OCI-LY7 (cell line): ENCODE measurements at regions not wholly inside any gene's neighbourhood (a gene's known extent, or its start where the extent isn't known, plus 50 kb on each side); places are given as distances from the start of the nearest gene placed in this dataset.

Experiments used
- BruUV-seq: library from RNA; stranded (reverse); fragments of 400-500 nt; replicated peaks from 2 replicates; lab custom pipeline; 2021; lab: Mats Ljungman, UMichigan
- CTCF ChIA-PET: fragments of 300-600 bp; sonication (Branson Sonifier 250); formaldehyde crosslinking; loops from one replicate; lab custom pipeline; 2022; ENCODE audit warnings: antibody characterized with exemption; ENCODE audit not compliant: unreplicated experiment; lab: Charles Lee
- POLR2A ChIA-PET: fragments of 300-600 bp; sonication (Branson Sonifier 250); formaldehyde crosslinking; loops from one replicate; lab custom pipeline; 2022; ENCODE audit warnings: antibody characterized with exemption; lab: Charles Lee
- DNase-seq: peaks from one replicate; pipeline ENCODE4 v3.0.0-alpha.2; 2015; ENCODE audit warnings: low spot score
- H2AFZ ChIP-seq: fragments of 200-600 bp; sonication (generic), shearing (Covaris generic); 2 replicates; pipeline ENCODE4 v1.6.1; 2014; ENCODE audit warnings: mild to moderate bottlenecking, antibody characterized with exemption, low read length, moderate library complexity
- H3K27ac ChIP-seq: fragments of 200-600 bp; sonication (generic); 2 replicates; pipeline ENCODE4 v1.5.1; 2014; ENCODE audit warnings: mixed run types, low read depth, mild to moderate bottlenecking, moderate library complexity, low read length, inconsistent platforms; ENCODE audit not compliant: poor library complexity, severe bottlenecking
- H3K36me3 ChIP-seq: fragments of 200-600 bp; sonication (generic); 2 replicates; pipeline ENCODE4 v1.6.1; 2014; ENCODE audit warnings: mild to moderate bottlenecking, antibody characterized with exemption, low read length, moderate library complexity, mixed read lengths; ENCODE audit not compliant: insufficient read depth
- H3K4me1 ChIP-seq: fragments of 200-600 bp; sonication (generic); 2 replicates; pipeline ENCODE4 v1.5.1; 2014; ENCODE audit warnings: mild to moderate bottlenecking, low read length; ENCODE audit not compliant: insufficient read depth, poor library complexity, severe bottlenecking
- H3K4me2 ChIP-seq: fragments of 200-600 bp; sonication (generic); 2 replicates; pipeline ENCODE4 v1.6.1; 2014; ENCODE audit warnings: mild to moderate bottlenecking, low read length
- H3K4me3 ChIP-seq: fragments of 200-600 bp; sonication (generic); 2 replicates; pipeline ENCODE4 v1.5.1; 2014; ENCODE audit warnings: mild to moderate bottlenecking, low read depth, low read length; ENCODE audit not compliant: poor library complexity, severe bottlenecking
- H3K79me2 ChIP-seq: fragments of 200-600 bp; sonication (generic); 2 replicates; pipeline ENCODE4 v1.6.1; 2016; ENCODE audit warnings: low read depth, mild to moderate bottlenecking, low read length, moderate library complexity, mixed read lengths; ENCODE audit not compliant: insufficient read depth
- H3K9me2 ChIP-seq: fragments of 200-600 bp; sonication (generic); 2 replicates; pipeline ENCODE4 v1.6.1; 2016; ENCODE audit warnings: mild to moderate bottlenecking, low read length, mixed read lengths; ENCODE audit not compliant: insufficient read depth
- H3K9me3 ChIP-seq: fragments of 200-600 bp; sonication (generic); 2 replicates; pipeline ENCODE4 v1.6.1; 2014; ENCODE audit warnings: mild to moderate bottlenecking, mixed run types, low read length, mixed read lengths
- H4K20me1 ChIP-seq: fragments of 200-600 bp; sonication (generic); 2 replicates; pipeline ENCODE4 v1.6.1; 2014; ENCODE audit warnings: mild to moderate bottlenecking, antibody characterized with exemption, low read length, moderate library complexity, mixed read lengths; ENCODE audit not compliant: insufficient read depth
- EZH2phosphoT487 ChIP-seq: fragments of 200-600 bp; sonication (generic); IDR thresholded peaks from 2 replicates; pipeline ENCODE4 v1.6.1; 2018; ENCODE audit warnings: low read depth, borderline replicate concordance, mild to moderate bottlenecking, mixed run types, antibody characterized with exemption, low read length, moderate library complexity, mixed read lengths
- intact Hi-C: fragments of 100-400 bp; cut with micrococcal nuclease; formaldehyde crosslinking; loops from one replicate; pipeline ENCODE4 v1.10.0; 2022; ENCODE audit not compliant: unreplicated experiment
- TF ChIP-seq, protein P1 (sequence below): fragments of 200-600 bp; sonication (generic); conservative IDR thresholded peaks from 2 replicates; pipeline ENCODE4 v1.5.1; 2014; ENCODE audit warnings: mild to moderate bottlenecking, antibody characterized with exemption, low read length, moderate library complexity, mixed read lengths

GRCh38 chr4:85177092-85177491 is 210.6 kb upstream of the WDFY3 start:
- Histone ChIP-seq H3K27ac (no peak overlapping the region), H2AFZ (no peak overlapping the region), H4K20me1 (no peaks in the 10 kb centered on the region), H3K9me3 (no peaks in the 10 kb centered on the region), H3K36me3 (no peaks in the 10 kb centered on the region), H3K9me2 (no peaks in the 10 kb centered on the region), H3K4me3 (no peak overlapping the region), H3K4me1 (no peaks in the 10 kb centered on the region), H3K79me2 (no peaks in the 10 kb centered on the region), H3K4me2 (no peak overlapping the region)
- ChIA-PET POLR2A (interaction anchor here (1.2 kb wide), 1 partner anchor 40 kb away, joined by 3 read pairs; no protein-coding TSS in a partner anchor), CTCF (no interaction called here)
- DNase-seq, result no peak
- no peak for TF ChIP-seq EZH2phosphoT487
- intact Hi-C loops, result no loop called here
- BruUV-seq, result no TSS peak

GRCh38 chr4:85177679-85178078 is 211.2 kb upstream of the WDFY3 start:
- H3K27ac ChIP-seq, result no peak overlapping the region
- no TSS peak for BruUV-seq
- POLR2A ChIA-PET, result interaction anchor here (1.2 kb wide), 1 partner anchor 40 kb away, joined by 3 read pairs; no protein-coding TSS in a partner anchor

DNA sequence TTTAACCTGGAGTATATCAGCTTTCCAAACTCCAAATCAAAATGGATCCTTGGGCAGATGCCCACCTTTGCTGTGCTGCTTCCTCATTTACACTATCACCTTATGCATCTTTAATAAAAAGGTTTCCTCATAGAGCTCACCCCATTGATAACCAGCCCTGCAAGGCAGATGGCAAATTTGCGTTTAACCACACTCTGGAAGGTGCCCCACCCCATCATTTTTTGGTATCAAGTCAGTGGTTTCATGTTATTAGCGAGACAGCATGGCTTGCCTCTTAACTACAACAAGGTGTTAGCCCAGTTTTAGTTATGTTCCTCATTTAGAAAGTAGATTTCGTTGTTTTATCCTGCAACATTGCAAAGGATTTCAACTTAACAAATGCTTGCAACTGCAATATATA is 214.0 kb upstream of the WDFY3 start:
- H3K27ac ChIP-seq, result no peak overlapping the region
- no peak overlapping the region for H3K4me3 ChIP-seq
- TF ChIP-seq, protein P1, sequence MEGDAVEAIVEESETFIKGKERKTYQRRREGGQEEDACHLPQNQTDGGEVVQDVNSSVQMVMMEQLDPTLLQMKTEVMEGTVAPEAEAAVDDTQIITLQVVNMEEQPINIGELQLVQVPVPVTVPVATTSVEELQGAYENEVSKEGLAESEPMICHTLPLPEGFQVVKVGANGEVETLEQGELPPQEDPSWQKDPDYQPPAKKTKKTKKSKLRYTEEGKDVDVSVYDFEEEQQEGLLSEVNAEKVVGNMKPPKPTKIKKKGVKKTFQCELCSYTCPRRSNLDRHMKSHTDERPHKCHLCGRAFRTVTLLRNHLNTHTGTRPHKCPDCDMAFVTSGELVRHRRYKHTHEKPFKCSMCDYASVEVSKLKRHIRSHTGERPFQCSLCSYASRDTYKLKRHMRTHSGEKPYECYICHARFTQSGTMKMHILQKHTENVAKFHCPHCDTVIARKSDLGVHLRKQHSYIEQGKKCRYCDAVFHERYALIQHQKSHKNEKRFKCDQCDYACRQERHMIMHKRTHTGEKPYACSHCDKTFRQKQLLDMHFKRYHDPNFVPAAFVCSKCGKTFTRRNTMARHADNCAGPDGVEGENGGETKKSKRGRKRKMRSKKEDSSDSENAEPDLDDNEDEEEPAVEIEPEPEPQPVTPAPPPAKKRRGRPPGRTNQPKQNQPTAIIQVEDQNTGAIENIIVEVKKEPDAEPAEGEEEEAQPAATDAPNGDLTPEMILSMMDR, result no peak
- no peak for TF ChIP-seq EZH2phosphoT487
- H4K20me1 ChIP-seq, result no peaks in the 10 kb centered on the region
- no peaks in the 10 kb centered on the region for H3K4me1 ChIP-seq
- no peak overlapping the region for H2AFZ ChIP-seq
- intact Hi-C loops, result no loop called here
- no peak for DNase-seq
- no TSS peak for BruUV-seq
- no peak overlapping the region for H3K4me2 ChIP-seq
- H3K79me2 ChIP-seq, result no peaks in the 10 kb centered on the region
- POLR2A ChIA-PET, result interaction anchor here (0.7 to 1.0 kb wide), 2 partner anchors 640 to 726 kb away, joined by 3 read pairs; no protein-coding TSS in a partner anchor
- no peaks in the 10 kb centered on the region for H3K36me3 ChIP-seq
- CTCF ChIA-PET, result no interaction called here
- H3K9me2 ChIP-seq, result no peaks in the 10 kb centered on the region
- H3K9me3 ChIP-seq, result no peaks in the 10 kb centered on the region

More at GRCh38 chr4:85177679-85178078, 211.2 kb upstream of the WDFY3 start:
- no peak for DNase-seq
- Histone ChIP-seq H4K20me1 (no peaks in the 10 kb centered on the region), H3K79me2 (no peaks in the 10 kb centered on the region), H3K4me2 (no peak overlapping the region), H3K4me3 (no peak overlapping the region), H3K9me3 (no peaks in the 10 kb centered on the region), H2AFZ (no peak overlapping the region), H3K36me3 (no peaks in the 10 kb centered on the region), H3K9me2 (no peaks in the 10 kb centered on the region), H3K4me1 (no peaks in the 10 kb centered on the region)
- intact Hi-C loops, result no loop called here
- TF ChIP-seq EZH2phosphoT487, result no peak
- TF ChIP-seq, protein P1, result no peak
- CTCF ChIA-PET, result no interaction called here
